D721Med (cell line): ENCODE measurements at regions not wholly inside any gene's neighbourhood (a gene's known extent, or its start where the extent isn't known, plus 50 kb on each side); places are given as distances from the start of the nearest gene placed in this dataset.

ENCODE experiments used
- DNase-seq: peaks from one replicate; pipeline ENCODE4 v3.0.0; 2011; ENCODE audit warnings: low spot score; ENCODE audit not compliant: insufficient read length
- FAIRE-seq: peaks from 2 replicates; lab custom pipeline; 2011; peaks lifted over from hg19 to GRCh38; lab: Jason Lieb, UNC
- TF ChIP-seq, protein P1 (sequence below): IDR thresholded peaks from 2 replicates; pipeline ENCODE4 v1.5.1; 2012; ENCODE audit warnings: mild to moderate bottlenecking, control low read depth; ENCODE audit not compliant: insufficient read depth; ENCODE audit errors: missing control alignments

DNA sequence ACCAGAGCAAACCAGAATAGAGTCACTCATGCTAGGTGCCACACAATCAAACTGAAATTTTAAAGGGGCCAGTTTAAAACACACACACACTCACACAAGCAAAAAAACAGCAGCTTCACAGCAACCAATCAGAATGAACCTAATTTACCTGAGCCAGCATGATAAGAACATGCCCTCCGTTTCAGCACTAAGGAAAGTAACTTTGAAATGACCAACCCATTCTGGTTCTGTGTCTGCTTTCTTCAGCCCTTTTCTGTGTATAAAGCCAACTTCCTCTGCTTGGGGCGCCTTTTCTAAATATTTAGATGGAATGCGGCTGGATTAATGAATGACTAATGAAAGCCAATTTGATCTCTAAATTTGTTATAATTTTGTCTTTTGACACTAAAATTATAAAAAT is 629.1 kb downstream of the ZEB2 start:
- no peak for FAIRE-seq

DNA sequence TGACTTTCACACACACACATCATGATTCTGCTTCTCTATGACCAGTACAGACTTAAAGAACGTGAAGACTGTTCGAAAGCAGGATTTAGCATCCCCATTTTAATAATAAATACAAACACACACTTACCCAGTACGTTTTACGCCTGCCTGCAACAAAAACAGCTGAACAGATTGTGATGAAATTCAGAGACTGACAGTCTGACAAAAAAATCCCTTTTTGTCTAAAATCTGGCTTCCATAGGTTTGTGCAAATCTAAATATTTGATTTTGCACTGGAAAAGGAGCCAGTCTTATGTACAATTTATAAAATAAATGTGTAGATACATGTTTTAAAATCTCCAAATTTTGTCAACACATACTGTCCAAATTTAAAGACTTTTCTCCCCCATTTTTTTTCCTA is 630.7 kb downstream of the ZEB2 start:
- TF ChIP-seq, protein P1, sequence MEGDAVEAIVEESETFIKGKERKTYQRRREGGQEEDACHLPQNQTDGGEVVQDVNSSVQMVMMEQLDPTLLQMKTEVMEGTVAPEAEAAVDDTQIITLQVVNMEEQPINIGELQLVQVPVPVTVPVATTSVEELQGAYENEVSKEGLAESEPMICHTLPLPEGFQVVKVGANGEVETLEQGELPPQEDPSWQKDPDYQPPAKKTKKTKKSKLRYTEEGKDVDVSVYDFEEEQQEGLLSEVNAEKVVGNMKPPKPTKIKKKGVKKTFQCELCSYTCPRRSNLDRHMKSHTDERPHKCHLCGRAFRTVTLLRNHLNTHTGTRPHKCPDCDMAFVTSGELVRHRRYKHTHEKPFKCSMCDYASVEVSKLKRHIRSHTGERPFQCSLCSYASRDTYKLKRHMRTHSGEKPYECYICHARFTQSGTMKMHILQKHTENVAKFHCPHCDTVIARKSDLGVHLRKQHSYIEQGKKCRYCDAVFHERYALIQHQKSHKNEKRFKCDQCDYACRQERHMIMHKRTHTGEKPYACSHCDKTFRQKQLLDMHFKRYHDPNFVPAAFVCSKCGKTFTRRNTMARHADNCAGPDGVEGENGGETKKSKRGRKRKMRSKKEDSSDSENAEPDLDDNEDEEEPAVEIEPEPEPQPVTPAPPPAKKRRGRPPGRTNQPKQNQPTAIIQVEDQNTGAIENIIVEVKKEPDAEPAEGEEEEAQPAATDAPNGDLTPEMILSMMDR, result no peak
- no peak for FAIRE-seq

More for the DNA sequence above, 629.1 kb downstream of the ZEB2 start:
- TF ChIP-seq, protein P1, result no peak
- DNase-seq, result no peak

DNA sequence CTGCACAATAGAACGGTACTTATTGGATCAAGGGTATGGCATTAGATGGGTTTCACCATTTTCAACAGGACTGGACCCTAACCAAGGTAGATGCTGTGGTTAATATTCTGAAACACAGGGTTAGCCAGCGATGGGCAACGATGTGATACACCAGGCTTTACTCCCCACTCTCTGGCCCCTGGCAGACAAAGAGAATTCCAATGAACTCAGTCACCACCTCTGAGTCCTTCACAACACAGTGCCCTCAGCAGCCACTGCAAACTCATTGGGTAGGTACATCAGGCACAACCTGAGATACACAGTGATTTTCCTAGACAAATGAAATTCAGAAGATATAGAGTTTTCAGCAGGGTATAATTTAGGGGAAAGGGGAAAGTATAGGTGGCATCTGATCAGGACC is 634.5 kb downstream of the ZEB2 start:
- DNase-seq, result no peak
- FAIRE-seq, result no peak
- TF ChIP-seq, protein P1, result no peak

More for the DNA sequence above, 630.7 kb downstream of the ZEB2 start:
- DNase-seq, result no peak

GRCh38 chr2:143881246-143881645 is 638.7 kb downstream of the ZEB2 start:
- TF ChIP-seq, protein P1, result no peak
- DNase-seq (no peak), FAIRE-seq (no peak)

DNA sequence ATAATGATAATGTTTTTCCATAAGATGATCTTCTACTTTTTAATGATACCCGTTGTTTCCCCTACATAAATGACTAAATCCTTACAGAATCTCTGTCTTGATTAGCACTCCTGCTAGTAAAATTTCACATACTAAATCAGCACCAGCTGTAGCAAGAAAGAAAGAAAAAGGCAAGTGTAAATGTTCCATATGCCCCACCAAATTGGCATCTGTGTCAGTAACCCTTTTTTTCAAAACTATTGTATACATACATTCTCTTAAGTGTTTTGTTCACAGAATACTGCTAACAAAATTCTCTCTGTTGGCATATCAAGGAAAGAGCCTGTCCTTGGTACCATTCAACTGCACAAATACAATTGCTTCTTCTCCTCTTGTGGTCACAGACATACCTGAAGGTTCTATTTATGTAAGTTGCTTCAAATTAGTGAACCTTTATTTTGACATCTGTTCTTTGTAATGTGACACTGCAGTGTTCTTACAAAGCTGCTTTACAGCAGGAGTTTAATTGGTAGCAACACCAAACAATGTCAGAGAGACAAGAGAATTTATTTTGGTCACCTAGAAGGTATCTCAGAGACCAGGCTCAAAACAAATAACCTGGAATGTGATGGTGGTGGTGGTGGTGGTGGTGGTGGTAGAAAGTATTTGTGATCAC is 641.9 kb downstream of the ZEB2 start:
- TF ChIP-seq, protein P1, result no peak
- FAIRE-seq (no peak), DNase-seq (no peak)

DNA sequence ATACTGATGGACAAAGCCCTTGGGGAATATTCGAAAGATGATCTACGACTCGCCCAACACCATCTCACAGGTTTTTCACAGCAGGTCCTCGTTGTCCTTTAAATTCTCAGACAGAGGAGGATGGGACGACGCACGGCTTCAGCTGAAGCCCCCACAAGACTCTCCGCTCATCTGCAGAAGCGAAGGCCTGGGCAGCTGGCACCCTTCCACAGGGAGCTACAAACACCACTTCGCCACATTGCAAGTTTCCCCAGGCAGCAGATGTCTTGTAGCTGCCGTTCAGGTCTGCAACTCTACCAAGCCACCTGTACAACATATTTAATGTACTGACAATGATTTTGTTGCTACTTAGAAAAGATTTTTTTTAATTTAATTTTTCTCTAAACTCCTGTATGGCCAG is 642.9 kb downstream of the ZEB2 start:
- TF ChIP-seq, protein P1, result no peak
- FAIRE-seq, result no peak
- DNase-seq, result no peak
